ENCODE measurements at regions not wholly inside any gene's neighbourhood (a gene's known extent, or its start where the extent isn't known, plus 50 kb on each side); places are given as distances from the start of the nearest gene placed in this dataset.

- TF ChIP-seq RAD21 (IDR thresholded peaks at IDR 0.05; ENCODE audit: low read depth): no peak
- TF ChIP-seq EP300 (IDR thresholded peaks at IDR 0.05; ENCODE audit: borderline replicate concordance): no peak
- TF ChIP-seq TAF1 (IDR thresholded peaks at IDR 0.05; ENCODE audit: low read depth): no peak
Measured at GRCh38 chr21:39063517-39063916, 119.7 kb downstream of the PSMG1 start.

Data from Ishikawa (cell line).